HepG2 (cell line): ENCODE measurements at regions not wholly inside any gene's neighbourhood (a gene's known extent, or its start where the extent isn't known, plus 50 kb on each side); places are given as distances from the start of the nearest gene placed in this dataset.

ENCODE experiments used
- ATAC-seq: fragments of 200-7000 bp; cut with Tn5 transposase; 3 replicates; pipeline ENCODE4 v1.9.1; 2020; ENCODE audit warnings: mild to moderate bottlenecking, moderate library complexity
- BruUV-seq: library from RNA; stranded (reverse); fragments of 400-500 nt; replicated peaks from 2 replicates; lab custom pipeline; 2021; lab: Mats Ljungman, UMichigan
- CTCF ChIA-PET: fragments of 300-600 bp; formaldehyde crosslinking; extraction: SDS; loops from one replicate; lab custom pipeline; 2021; ENCODE audit warnings: low total read pairs, inconsistent platforms, low intra/inter-chr PET ratio; lab: Yijun Ruan, JAX
- POLR2A ChIA-PET: fragments of 350-600 bp; sonication (Branson Sonifier 250); formaldehyde crosslinking; loops from one replicate; lab custom pipeline; 2020; ENCODE audit warnings: antibody characterized with exemption, inconsistent platforms; lab: Yijun Ruan, JAX
- DNase-seq: peaks from one replicate; pipeline ENCODE4 v3.0.0-alpha.2; 2015; ENCODE audit warnings: low spot score
- FAIRE-seq: peaks from 3 replicates; lab custom pipeline; 2011; peaks lifted over from hg19 to GRCh38; lab: Jason Lieb, UNC
- H2AFZ ChIP-seq: one replicate; pipeline ENCODE4 v1.6.1; 2011; ENCODE audit warnings: low read length, inconsistent platforms
- H3K27ac ChIP-seq: fragments of 300-600 bp; 3 replicates; pipeline ENCODE4 v1.8.0; 2011; ENCODE audit warnings: mixed run types, mild to moderate bottlenecking, mixed read lengths, low read length, inconsistent platforms; ENCODE audit not compliant: insufficient read depth; ENCODE audit errors: extremely low read length
- H3K27me3 ChIP-seq, 2 experiments: fragments of 200-600 bp in 1 of 2; 2 replicates in 1 of 2; 3 replicates in 1 of 2; pipeline versions ENCODE4 v1.6.0 to v1.8.0; 2011; ENCODE audit warnings: low read length in 2 of 2, mild to moderate bottlenecking in 2 of 2, moderate library complexity in 2 of 2, inconsistent platforms in 1 of 2; ENCODE audit not compliant: insufficient read depth in 2 of 2, control insufficient read depth in 1 of 2
- H3K36me3 ChIP-seq, 2 experiments: fragments of 200-600 bp in 1 of 2; replicated peaks in 1 of 2; 2 replicates in 1 of 2; 3 replicates in 1 of 2; pipeline versions ENCODE4 v1.5.1 to v1.8.0; 2011; ENCODE audit warnings: low read length in 2 of 2, inconsistent platforms in 1 of 2; ENCODE audit not compliant: insufficient read depth in 2 of 2, control insufficient read depth in 1 of 2
- H3K4me1 ChIP-seq: 2 replicates; pipeline ENCODE4 v1.5.1; 2012; ENCODE audit warnings: low read length, inconsistent platforms; ENCODE audit not compliant: insufficient read depth
- H3K4me2 ChIP-seq: 2 replicates; pipeline ENCODE4 v1.6.0; 2011; ENCODE audit warnings: low read depth, low read length, inconsistent platforms
- H3K4me3 ChIP-seq, 3 experiments: fragments of 200-600 bp in 1 of 3; sonication (generic), shearing (Covaris generic) in 1 of 3; replicated peaks in 1 of 3; 2 replicates each; pipeline ENCODE4 v1.5.1; 2011 to 2016; ENCODE audit warnings: low read length in 3 of 3, inconsistent platforms in 2 of 3, low read depth in 2 of 3, mild to moderate bottlenecking in 2 of 3, control low read depth in 1 of 3, mixed read lengths in 1 of 3; ENCODE audit not compliant: insufficient read depth in 1 of 3
- H3K79me2 ChIP-seq: one replicate; pipeline ENCODE4 v1.6.1; 2011; ENCODE audit warnings: low read length, inconsistent platforms; ENCODE audit not compliant: insufficient read depth
- H3K9ac ChIP-seq: 2 replicates; pipeline ENCODE4 v1.6.0; 2011; ENCODE audit warnings: mild to moderate bottlenecking, low read depth, low read length, inconsistent platforms; ENCODE audit not compliant: insufficient read depth
- H3K9me3 ChIP-seq: 2 replicates; pipeline ENCODE4 v1.5.1; 2012; ENCODE audit warnings: mild to moderate bottlenecking, low read length
- H4K20me1 ChIP-seq: 2 replicates; pipeline ENCODE4 v1.6.0; 2011; ENCODE audit warnings: inconsistent platforms, mild to moderate bottlenecking, low read length, moderate library complexity; ENCODE audit not compliant: insufficient read depth
- ETV5 ChIP-seq: IDR thresholded peaks from 2 replicates; pipeline ENCODE4 v1.6.1; 2018; ENCODE audit warnings: missing biosample characterization, missing genetic modification reagents, inconsistent platforms, borderline replicate concordance
- GABPB1 ChIP-seq: IDR thresholded peaks from 2 replicates; pipeline ENCODE4 v1.6.1; 2016; ENCODE audit warnings: mild to moderate bottlenecking, missing genetic modification reagents, moderate library complexity, missing compliant biosample characterization
- KLF16 ChIP-seq, 2 experiments: sonication (generic) in 1 of 2; formaldehyde crosslinking in 1 of 2; IDR thresholded peaks; 2 replicates each; pipeline versions ENCODE4 v1.6.1 to v1.8.0; 2016 to 2023; ENCODE audit warnings: missing genetic modification reagents in 2 of 2, missing compliant biosample characterization in 1 of 2
- SSRP1 ChIP-seq: IDR thresholded peaks from 2 replicates; pipeline ENCODE4 v1.6.1; 2016; ENCODE audit warnings: control low read depth
- TARDBP ChIP-seq: sonication (generic); formaldehyde crosslinking; IDR thresholded peaks from 2 replicates; pipeline ENCODE4 v1.8.0; 2022; ENCODE audit warnings: mild to moderate bottlenecking, missing genetic modification reagents
- ZIK1 ChIP-seq: sonication (generic); formaldehyde crosslinking; IDR thresholded peaks from 2 replicates; pipeline ENCODE4 v1.5.0; 2020; ENCODE audit warnings: mild to moderate bottlenecking, low read depth, missing genetic modification reagents, borderline replicate concordance
- ZKSCAN1 ChIP-seq: fragments of 150-350 bp; IDR thresholded peaks from 2 replicates; pipeline ENCODE4 v1.6.1; 2014; ENCODE audit warnings: low read length
- ZNF335 ChIP-seq: sonication (generic); formaldehyde crosslinking; IDR thresholded peaks from 2 replicates; pipeline ENCODE4 v1.4.0; 2020; ENCODE audit warnings: missing genetic modification reagents
- ZNF577 ChIP-seq: sonication (generic); formaldehyde crosslinking; IDR thresholded peaks from 2 replicates; pipeline ENCODE4 v1.4.0; 2020; ENCODE audit warnings: mild to moderate bottlenecking, low read depth, missing genetic modification reagents, borderline replicate concordance
- ZNF709 ChIP-seq: sonication (generic); formaldehyde crosslinking; IDR thresholded peaks from 2 replicates; pipeline ENCODE4 v1.5.0; 2020; ENCODE audit warnings: mild to moderate bottlenecking, missing genetic modification reagents
- ZNF746 ChIP-seq: sonication (generic); formaldehyde crosslinking; IDR thresholded peaks from 2 replicates; pipeline ENCODE4 v1.8.0; 2022; ENCODE audit warnings: mild to moderate bottlenecking, missing genetic modification reagents
- ZSCAN30 ChIP-seq: sonication (generic); formaldehyde crosslinking; IDR thresholded peaks from 2 replicates; pipeline ENCODE4 v1.5.0; 2020; ENCODE audit warnings: mild to moderate bottlenecking, missing genetic modification reagents
- WGBS: methylation state at CpG from one replicate; pipeline ENCODE4 v1.1.6; 2017; ENCODE audit warnings: low lambda C conversion rate; 5-methylcytosine and 5-hydroxymethylcytosine counted together
- in situ Hi-C: cut with HindIII; loops from 2 replicates; pipeline ENCODE4 v1.10.0; 2017; ENCODE audit warnings: low pct_unique_long_range_greater_than_20kb; ENCODE audit not compliant: extremely low pct_ligation_motif_present
- intact Hi-C: fragments of 100-400 bp; cut with micrococcal nuclease; formaldehyde crosslinking; loops from one replicate; pipeline ENCODE4 v1.10.0; 2022; ENCODE audit not compliant: unreplicated experiment
- TF ChIP-seq, protein P1 (sequence below): sonication (generic); formaldehyde crosslinking; IDR thresholded peaks from 2 replicates; pipeline ENCODE4 v1.8.1; 2023; ENCODE audit warnings: mild to moderate bottlenecking, missing genetic modification reagents, borderline replicate concordance
- TF ChIP-seq, protein P2 (sequence below): sonication (generic); formaldehyde crosslinking; IDR thresholded peaks from 2 replicates; pipeline ENCODE4 v1.5.0; 2020; ENCODE audit warnings: mild to moderate bottlenecking, missing genetic modification reagents, moderate library complexity
- TF ChIP-seq, protein P3 (sequence below): sonication (generic); formaldehyde crosslinking; IDR thresholded peaks from 2 replicates; pipeline ENCODE4; 2020; ENCODE audit warnings: missing genetic modification reagents, mild to moderate bottlenecking, borderline replicate concordance

DNA sequence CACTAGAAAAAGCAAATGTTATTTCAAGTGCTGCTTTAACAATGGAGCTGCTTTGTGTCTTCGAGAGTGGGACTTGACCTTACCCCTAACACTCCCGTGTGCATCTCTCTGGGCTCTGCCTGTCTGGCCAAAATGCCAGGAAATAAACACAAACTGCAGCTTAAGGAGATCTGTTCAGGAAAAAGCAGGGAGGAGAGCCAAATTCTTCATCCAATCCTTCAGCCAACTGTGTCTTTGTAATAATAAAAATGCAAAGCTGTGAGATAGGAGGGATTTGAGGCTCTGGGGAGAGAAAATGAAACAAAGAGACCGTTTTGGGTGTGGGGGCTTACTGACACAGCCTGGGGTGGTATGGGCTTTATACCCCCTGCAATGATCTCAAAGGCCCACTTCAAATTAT lies 85.8 kb upstream of the WSCD2 start:
- TF ChIP-seq GABPB1 (no peak), ETV5 (no peak), ZSCAN30 (CRISPR knock-in tag) (no peak), KLF16 (CRISPR knock-in tag; IDR thresholded peaks at IDR 0.05) (no peak), ZNF746 (CRISPR knock-in tag) (no peak), ZNF577 (no peak), ZKSCAN1 (no peak), ZIK1 (CRISPR knock-in tag) (no peak), SSRP1 (CRISPR knock-in tag) (no peak), TARDBP (CRISPR knock-in tag) (no peak), ZNF709 (CRISPR knock-in tag) (no peak), ZNF335 (no peak)
- TF ChIP-seq, protein P1, sequence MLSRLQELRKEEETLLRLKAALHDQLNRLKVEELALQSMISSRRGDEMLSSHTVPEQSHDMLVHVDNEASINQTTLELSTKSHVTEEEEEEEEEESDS (CRISPR knock-in tag): no peak
- TF ChIP-seq, protein P2, sequence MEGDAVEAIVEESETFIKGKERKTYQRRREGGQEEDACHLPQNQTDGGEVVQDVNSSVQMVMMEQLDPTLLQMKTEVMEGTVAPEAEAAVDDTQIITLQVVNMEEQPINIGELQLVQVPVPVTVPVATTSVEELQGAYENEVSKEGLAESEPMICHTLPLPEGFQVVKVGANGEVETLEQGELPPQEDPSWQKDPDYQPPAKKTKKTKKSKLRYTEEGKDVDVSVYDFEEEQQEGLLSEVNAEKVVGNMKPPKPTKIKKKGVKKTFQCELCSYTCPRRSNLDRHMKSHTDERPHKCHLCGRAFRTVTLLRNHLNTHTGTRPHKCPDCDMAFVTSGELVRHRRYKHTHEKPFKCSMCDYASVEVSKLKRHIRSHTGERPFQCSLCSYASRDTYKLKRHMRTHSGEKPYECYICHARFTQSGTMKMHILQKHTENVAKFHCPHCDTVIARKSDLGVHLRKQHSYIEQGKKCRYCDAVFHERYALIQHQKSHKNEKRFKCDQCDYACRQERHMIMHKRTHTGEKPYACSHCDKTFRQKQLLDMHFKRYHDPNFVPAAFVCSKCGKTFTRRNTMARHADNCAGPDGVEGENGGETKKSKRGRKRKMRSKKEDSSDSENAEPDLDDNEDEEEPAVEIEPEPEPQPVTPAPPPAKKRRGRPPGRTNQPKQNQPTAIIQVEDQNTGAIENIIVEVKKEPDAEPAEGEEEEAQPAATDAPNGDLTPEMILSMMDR (CRISPR knock-in tag): no peak
- TF ChIP-seq, protein P3, sequence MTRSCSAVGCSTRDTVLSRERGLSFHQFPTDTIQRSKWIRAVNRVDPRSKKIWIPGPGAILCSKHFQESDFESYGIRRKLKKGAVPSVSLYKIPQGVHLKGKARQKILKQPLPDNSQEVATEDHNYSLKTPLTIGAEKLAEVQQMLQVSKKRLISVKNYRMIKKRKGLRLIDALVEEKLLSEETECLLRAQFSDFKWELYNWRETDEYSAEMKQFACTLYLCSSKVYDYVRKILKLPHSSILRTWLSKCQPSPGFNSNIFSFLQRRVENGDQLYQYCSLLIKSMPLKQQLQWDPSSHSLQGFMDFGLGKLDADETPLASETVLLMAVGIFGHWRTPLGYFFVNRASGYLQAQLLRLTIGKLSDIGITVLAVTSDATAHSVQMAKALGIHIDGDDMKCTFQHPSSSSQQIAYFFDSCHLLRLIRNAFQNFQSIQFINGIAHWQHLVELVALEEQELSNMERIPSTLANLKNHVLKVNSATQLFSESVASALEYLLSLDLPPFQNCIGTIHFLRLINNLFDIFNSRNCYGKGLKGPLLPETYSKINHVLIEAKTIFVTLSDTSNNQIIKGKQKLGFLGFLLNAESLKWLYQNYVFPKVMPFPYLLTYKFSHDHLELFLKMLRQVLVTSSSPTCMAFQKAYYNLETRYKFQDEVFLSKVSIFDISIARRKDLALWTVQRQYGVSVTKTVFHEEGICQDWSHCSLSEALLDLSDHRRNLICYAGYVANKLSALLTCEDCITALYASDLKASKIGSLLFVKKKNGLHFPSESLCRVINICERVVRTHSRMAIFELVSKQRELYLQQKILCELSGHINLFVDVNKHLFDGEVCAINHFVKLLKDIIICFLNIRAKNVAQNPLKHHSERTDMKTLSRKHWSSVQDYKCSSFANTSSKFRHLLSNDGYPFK (CRISPR knock-in tag): no peak
- TF ChIP-seq, all 625 proteins: peak for 0
- Histone ChIP-seq H3K36me3 (no peaks in the 10 kb centered on the region), H3K9me3 (no peaks in the 10 kb centered on the region), H3K27ac (no peak overlapping the region), H2AFZ (no peak overlapping the region), H3K79me2 (no peaks in the 10 kb centered on the region), H3K4me3 (no peak overlapping the region), H3K4me1 (no peaks in the 10 kb centered on the region), H4K20me1 (no peaks in the 10 kb centered on the region), H3K27me3 (peaks cover 0 to 4% of the 10 kb centered on the region in 2 experiments; a peak in 2 of 5 replicates), H3K4me2 (no peak overlapping the region), H3K9ac (no peak overlapping the region)
- ATAC-seq (no peak), DNase-seq (no peak), FAIRE-seq (no peak)
- in situ Hi-C loops: no loop called here
- ChIA-PET POLR2A (no interaction called here), CTCF (no interaction called here)
- BruUV-seq: no TSS peak
- WGBS: 5% methylated on average over 3 of the region's 3 CpGs
- intact Hi-C loops: no loop called here
